ENCODE measurements at regions not wholly inside any gene's neighbourhood (a gene's known extent, or its start where the extent isn't known, plus 50 kb on each side); places are given as distances from the start of the nearest gene placed in this dataset.

DNA sequence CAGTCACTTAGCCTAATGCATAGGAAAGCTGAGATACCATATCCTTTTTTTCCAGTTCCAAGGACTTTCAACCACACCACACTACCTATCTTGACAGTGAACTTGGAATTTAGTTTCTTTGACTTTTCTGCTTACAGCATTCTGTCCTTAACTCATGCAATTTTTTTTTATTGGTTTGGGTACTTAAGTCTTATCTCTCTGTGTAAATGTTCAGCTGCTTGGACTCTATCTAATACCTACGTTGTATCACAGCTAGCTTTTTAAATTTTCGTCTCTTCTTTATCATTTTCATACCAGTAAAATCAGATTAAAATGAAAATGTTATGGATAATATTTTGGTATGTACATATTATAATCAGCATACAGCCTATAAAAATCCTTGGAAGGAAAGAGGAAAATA is 106.9 kb upstream of the ADGRF1 start:
- Histone ChIP-seq H3K4me3 (ENCODE audit: low read length) (no peak overlapping the region), H3K4me1 (ENCODE audit: control insufficient read depth, insufficient read depth, low read length) (peaks cover 17% of the 10 kb centered on the region), H3K4me2 (ENCODE audit: low read length) (no peak overlapping the region), H3K9me3 (replicated peaks; ENCODE audit: low read length) (no peaks in the 10 kb centered on the region), H3K9ac (ENCODE audit: low read depth, low read length) (no peak overlapping the region), H3K27me3 (ENCODE audit: control insufficient read depth, insufficient read depth, low read length) (peaks cover 2% of the 10 kb centered on the region), H3K36me3 (ENCODE audit: insufficient read depth, low read length) (no peaks in the 10 kb centered on the region)

DNA sequence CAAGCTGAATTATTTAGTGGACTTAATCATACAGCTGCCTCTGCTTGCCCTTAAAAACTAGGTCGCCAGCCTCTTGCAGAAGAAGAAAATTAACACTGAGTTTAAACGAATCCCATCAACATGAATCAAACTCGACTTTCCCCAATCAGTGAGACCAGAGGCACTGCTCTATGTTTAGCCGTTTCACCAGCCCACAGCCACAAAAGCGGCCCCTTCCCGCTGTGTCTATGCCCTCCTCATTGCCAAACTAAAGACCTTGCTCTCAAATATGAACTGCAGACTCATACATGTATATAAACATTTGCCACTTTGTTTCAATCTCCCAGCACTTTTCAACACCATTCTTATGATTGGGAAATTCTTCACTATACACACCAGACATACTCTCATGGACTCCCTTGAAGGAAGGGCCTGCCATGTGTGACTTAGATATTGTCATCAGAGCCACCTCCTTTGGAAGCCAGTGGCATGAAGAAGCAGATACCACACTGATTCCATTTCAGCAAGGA is 105.8 kb upstream of the ADGRF1 start:
- Histone ChIP-seq H3K4me1 (ENCODE audit: control insufficient read depth, insufficient read depth, low read length) (peaks cover 17% of the 10 kb centered on the region), H3K27me3 (ENCODE audit: control insufficient read depth, insufficient read depth, low read length) (no peaks in the 10 kb centered on the region), H3K4me2 (ENCODE audit: low read length) (no peak overlapping the region), H3K36me3 (ENCODE audit: insufficient read depth, low read length) (no peaks in the 10 kb centered on the region), H3K9me3 (replicated peaks; ENCODE audit: low read length) (no peaks in the 10 kb centered on the region), H3K4me3 (ENCODE audit: low read length) (no peak overlapping the region), H3K9ac (ENCODE audit: low read depth, low read length) (no peak overlapping the region)

DNA sequence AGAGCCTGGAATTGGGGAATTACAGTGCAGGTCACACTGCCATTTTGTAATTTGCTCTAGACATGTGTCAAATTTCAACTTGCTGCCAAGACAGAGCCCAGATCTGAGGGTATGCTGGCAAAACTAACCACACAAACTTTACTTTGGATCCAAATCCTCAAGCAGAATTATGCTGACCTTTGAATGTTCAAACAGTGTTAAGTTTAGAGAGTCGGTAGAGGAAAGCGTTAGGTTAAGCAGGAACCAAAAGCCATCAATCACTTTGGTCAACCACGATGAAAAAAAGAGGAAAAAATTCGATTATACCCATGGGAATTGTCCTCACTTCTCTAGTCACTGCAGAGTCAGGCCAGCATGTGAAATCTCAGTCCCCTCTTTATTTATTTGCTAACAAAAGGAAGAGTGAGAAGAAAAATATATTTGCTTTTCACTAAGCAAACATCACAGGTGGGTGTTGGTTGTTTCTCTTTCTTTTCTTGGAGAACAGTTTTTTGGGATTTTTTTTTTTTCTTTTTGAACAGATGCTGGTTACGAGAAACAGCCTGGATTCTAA is 105.1 kb upstream of the ADGRF1 start:
- H3K4me1 ChIP-seq (ENCODE audit: control insufficient read depth, insufficient read depth, low read length): peaks cover 17% of the 10 kb centered on the region
- H3K36me3 ChIP-seq (ENCODE audit: insufficient read depth, low read length): no peaks in the 10 kb centered on the region
- no peak overlapping the region for H3K4me3 ChIP-seq (ENCODE audit: low read length)
- H3K9ac ChIP-seq (ENCODE audit: low read depth, low read length): no peak overlapping the region
- no peaks in the 10 kb centered on the region for H3K27me3 ChIP-seq (ENCODE audit: control insufficient read depth, insufficient read depth, low read length)
- no peaks in the 10 kb centered on the region for H3K9me3 ChIP-seq (replicated peaks; ENCODE audit: low read length)
- no peak overlapping the region for H3K4me2 ChIP-seq (ENCODE audit: low read length)

GRCh38 chr6:47146431-47147174 is 104.5 kb upstream of the ADGRF1 start:
- peaks cover 17% of the 10 kb centered on the region for H3K4me1 ChIP-seq (ENCODE audit: control insufficient read depth, insufficient read depth, low read length)
- no peaks in the 10 kb centered on the region for H3K36me3 ChIP-seq (ENCODE audit: insufficient read depth, low read length)
- H3K4me2 ChIP-seq (ENCODE audit: low read length): no peak overlapping the region
- no peak overlapping the region for H3K9ac ChIP-seq (ENCODE audit: low read depth, low read length)
- H3K4me3 ChIP-seq (ENCODE audit: low read length): no peak overlapping the region
- no peaks in the 10 kb centered on the region for H3K9me3 ChIP-seq (replicated peaks; ENCODE audit: low read length)
- no peaks in the 10 kb centered on the region for H3K27me3 ChIP-seq (ENCODE audit: control insufficient read depth, insufficient read depth, low read length)

- no peaks in the 10 kb centered on the region for H3K27me3 ChIP-seq (ENCODE audit: control insufficient read depth, insufficient read depth, low read length)
- no peak overlapping the region for H3K4me3 ChIP-seq (ENCODE audit: low read length)
- peaks cover 17% of the 10 kb centered on the region for H3K4me1 ChIP-seq (ENCODE audit: control insufficient read depth, insufficient read depth, low read length)
- no peaks in the 10 kb centered on the region for H3K36me3 ChIP-seq (ENCODE audit: insufficient read depth, low read length)
- H3K9me3 ChIP-seq (replicated peaks; ENCODE audit: low read length): no peaks in the 10 kb centered on the region
- H3K9ac ChIP-seq (ENCODE audit: low read depth, low read length): no peak overlapping the region
- no peak overlapping the region for H3K4me2 ChIP-seq (ENCODE audit: low read length)
These were observed 103.1 kb upstream of the ADGRF1 start for GRCh38 chr6:47145212-47145611.

DNA sequence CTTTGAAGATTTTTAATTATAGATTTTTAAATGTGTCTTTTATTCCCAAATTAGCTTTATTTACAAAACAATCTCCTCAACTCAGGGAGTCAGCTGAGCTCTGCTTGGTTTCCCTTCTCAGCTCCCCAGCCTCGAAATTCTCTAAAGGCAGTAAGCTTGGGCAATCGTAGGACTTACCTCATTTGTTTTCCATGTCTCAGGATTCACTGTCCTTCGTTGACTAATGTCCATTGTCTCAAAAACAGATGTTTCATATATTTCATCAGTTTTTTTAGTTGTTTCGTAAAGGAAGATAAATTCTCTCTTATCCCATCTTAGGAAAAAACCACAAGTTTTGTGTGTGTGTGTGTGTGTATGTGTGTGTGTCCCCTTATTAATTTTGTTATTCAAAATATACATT is 102.2 kb upstream of the ADGRF1 start:
- Histone ChIP-seq H3K9me3 (replicated peaks; ENCODE audit: low read length) (no peaks in the 10 kb centered on the region), H3K4me2 (ENCODE audit: low read length) (no peak overlapping the region), H3K36me3 (ENCODE audit: insufficient read depth, low read length) (no peaks in the 10 kb centered on the region), H3K4me1 (ENCODE audit: control insufficient read depth, insufficient read depth, low read length) (peaks cover 17% of the 10 kb centered on the region), H3K9ac (ENCODE audit: low read depth, low read length) (no peak overlapping the region), H3K27me3 (ENCODE audit: control insufficient read depth, insufficient read depth, low read length) (no peaks in the 10 kb centered on the region), H3K4me3 (ENCODE audit: low read length) (no peak overlapping the region)

DNA sequence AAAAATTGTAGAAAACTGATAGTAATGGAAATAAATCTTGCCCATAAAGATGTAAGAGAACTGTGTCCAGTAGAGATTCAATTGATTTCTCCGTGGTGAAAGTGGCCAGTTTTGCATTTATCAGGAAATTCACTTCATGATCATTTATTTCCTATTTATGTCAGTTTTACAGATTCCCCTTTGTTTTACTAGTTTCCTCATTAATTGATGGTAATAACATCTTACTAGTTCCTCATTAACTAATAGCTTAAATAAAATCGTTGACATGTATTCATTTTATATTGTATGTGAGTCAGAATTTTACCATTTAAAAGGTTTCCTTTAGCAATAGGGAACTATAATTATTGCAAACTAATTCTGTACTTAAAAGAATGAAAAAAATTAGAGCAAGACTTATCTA is 99.8 kb upstream of the ADGRF1 start:
- Histone ChIP-seq H3K4me3 (ENCODE audit: low read length) (no peak overlapping the region), H3K9ac (ENCODE audit: low read depth, low read length) (no peak overlapping the region), H3K9me3 (replicated peaks; ENCODE audit: low read length) (no peaks in the 10 kb centered on the region), H3K27me3 (ENCODE audit: control insufficient read depth, insufficient read depth, low read length) (no peaks in the 10 kb centered on the region), H3K4me1 (ENCODE audit: control insufficient read depth, insufficient read depth, low read length) (peaks cover 14% of the 10 kb centered on the region), H3K36me3 (ENCODE audit: insufficient read depth, low read length) (no peaks in the 10 kb centered on the region), H3K4me2 (ENCODE audit: low read length) (no peak overlapping the region)

DNA sequence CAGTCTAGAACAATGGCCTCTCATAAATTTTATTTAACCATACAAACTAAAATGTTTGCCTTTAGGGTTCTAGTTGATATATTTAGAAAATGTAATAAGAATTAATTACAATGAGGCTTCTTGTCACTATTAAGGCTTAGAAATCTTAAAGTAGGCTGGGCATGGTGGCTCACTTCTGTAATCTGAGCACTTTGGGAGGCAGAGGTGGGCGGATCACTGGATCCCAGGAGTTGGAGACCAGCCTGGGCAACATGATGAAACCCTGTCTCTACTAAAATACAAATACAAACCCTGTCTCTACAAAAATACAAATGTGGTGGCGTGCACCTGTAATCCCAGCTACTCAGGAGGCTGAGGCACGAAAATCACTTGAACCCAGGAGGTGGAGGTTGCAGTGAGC is 99.0 kb upstream of the ADGRF1 start:
- Histone ChIP-seq H3K4me3 (ENCODE audit: low read length) (no peak overlapping the region), H3K4me1 (ENCODE audit: control insufficient read depth, insufficient read depth, low read length) (peaks cover 8% of the 10 kb centered on the region), H3K9me3 (replicated peaks; ENCODE audit: low read length) (no peaks in the 10 kb centered on the region), H3K9ac (ENCODE audit: low read depth, low read length) (no peak overlapping the region), H3K27me3 (ENCODE audit: control insufficient read depth, insufficient read depth, low read length) (no peaks in the 10 kb centered on the region), H3K36me3 (ENCODE audit: insufficient read depth, low read length) (no peaks in the 10 kb centered on the region), H3K4me2 (ENCODE audit: low read length) (no peak overlapping the region)

GRCh38 chr6:47138046-47138445 is 95.9 kb upstream of the ADGRF1 start:
- H3K9ac ChIP-seq (ENCODE audit: low read depth, low read length): no peak overlapping the region
- peaks cover 20% of the 10 kb centered on the region for H3K4me1 ChIP-seq (ENCODE audit: control insufficient read depth, insufficient read depth, low read length)
- no peaks in the 10 kb centered on the region for H3K9me3 ChIP-seq (replicated peaks; ENCODE audit: low read length)
- no peak overlapping the region for H3K4me3 ChIP-seq (ENCODE audit: low read length)
- no peaks in the 10 kb centered on the region for H3K27me3 ChIP-seq (ENCODE audit: control insufficient read depth, insufficient read depth, low read length)
- no peak overlapping the region for H3K4me2 ChIP-seq (ENCODE audit: low read length)
- no peaks in the 10 kb centered on the region for H3K36me3 ChIP-seq (ENCODE audit: insufficient read depth, low read length)

DNA sequence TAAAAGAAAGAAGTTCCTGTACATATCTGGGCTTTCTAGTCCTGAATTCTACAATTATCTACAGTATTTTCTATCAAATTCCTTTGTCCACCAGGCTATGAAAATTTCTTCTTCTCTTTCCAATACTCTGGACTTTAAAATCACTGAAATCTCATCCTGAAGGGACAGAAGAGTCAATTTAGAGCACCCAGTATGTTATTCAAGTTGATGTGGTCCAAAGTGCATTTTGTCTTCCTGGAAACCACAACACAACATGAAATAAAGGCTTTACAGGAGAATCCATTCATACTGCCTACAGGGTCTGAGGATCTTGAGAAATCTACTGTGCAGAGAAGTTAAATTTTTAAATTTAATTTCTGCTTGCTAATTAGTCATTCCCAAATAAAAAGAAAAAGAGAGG is 94.9 kb upstream of the ADGRF1 start:
- Histone ChIP-seq H3K4me1 (ENCODE audit: control insufficient read depth, insufficient read depth, low read length) (peaks cover 20% of the 10 kb centered on the region), H3K9me3 (replicated peaks; ENCODE audit: low read length) (no peaks in the 10 kb centered on the region), H3K4me3 (ENCODE audit: low read length) (no peak overlapping the region), H3K9ac (ENCODE audit: low read depth, low read length) (no peak overlapping the region), H3K36me3 (ENCODE audit: insufficient read depth, low read length) (no peaks in the 10 kb centered on the region), H3K27me3 (ENCODE audit: control insufficient read depth, insufficient read depth, low read length) (no peaks in the 10 kb centered on the region), H3K4me2 (ENCODE audit: low read length) (no peak overlapping the region)

DNA sequence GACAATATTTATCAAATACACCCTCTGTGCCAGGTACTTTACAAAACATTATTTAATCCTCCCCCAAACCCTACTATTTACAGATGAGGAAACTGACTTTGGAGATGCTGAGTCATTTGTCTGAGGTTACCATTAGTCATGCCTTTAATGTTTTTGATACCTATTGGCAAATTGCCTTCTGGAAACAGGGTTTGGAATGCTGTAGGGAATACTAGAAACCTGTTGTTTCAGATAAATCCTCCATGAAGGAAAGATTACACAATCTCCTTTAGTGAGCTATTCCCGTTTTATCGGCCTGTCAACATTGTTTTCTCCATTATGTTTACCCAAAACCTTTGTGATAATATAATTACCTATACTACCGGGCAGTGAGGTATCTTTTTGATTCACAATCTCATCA is 93.6 kb upstream of the ADGRF1 start:
- Histone ChIP-seq H3K4me3 (ENCODE audit: low read length) (no peak overlapping the region), H3K9me3 (replicated peaks; ENCODE audit: low read length) (no peaks in the 10 kb centered on the region), H3K36me3 (ENCODE audit: insufficient read depth, low read length) (no peaks in the 10 kb centered on the region), H3K27me3 (ENCODE audit: control insufficient read depth, insufficient read depth, low read length) (no peaks in the 10 kb centered on the region), H3K4me1 (ENCODE audit: control insufficient read depth, insufficient read depth, low read length) (peaks cover 20% of the 10 kb centered on the region), H3K9ac (ENCODE audit: low read depth, low read length) (no peak overlapping the region), H3K4me2 (ENCODE audit: low read length) (peak overlapping the region; percentile 72)

All from skeletal muscle satellite cell (primary cell).